ENCODE measurements at regions not wholly inside any gene's neighbourhood (a gene's known extent, or its start where the extent isn't known, plus 50 kb on each side); places are given as distances from the start of the nearest gene placed in this dataset.
"Not testable (repeated sequence)": the region's sequence is repeated elsewhere in the genome, so short reads cannot be mapped to it uniquely, and the experiment has no call there.

- Histone ChIP-seq H3K9ac (ENCODE audit: low read depth, low read length, poor library complexity, severe bottlenecking) (no peak overlapping the region), H3K79me2 (ENCODE audit: insufficient read depth, low read length) (no peaks in the 10 kb centered on the region), H4K20me1 (ENCODE audit: insufficient read depth, low read length, poor library complexity, severe bottlenecking) (no peaks in the 10 kb centered on the region), H3K9me2 (replicated peaks; ENCODE audit: low read depth, low read length) (no peaks in the 10 kb centered on the region), H3K36me3 (ENCODE audit: insufficient read depth, low read length) (no peaks in the 10 kb centered on the region), H3K4me1 (ENCODE audit: insufficient read depth, low read length, poor library complexity, severe bottlenecking) (no peaks in the 10 kb centered on the region), H3K27me3 (ENCODE audit: insufficient read depth, low read length, poor library complexity, severe bottlenecking) (no peaks in the 10 kb centered on the region), H2AFZ (ENCODE audit: low read length) (no peak overlapping the region), H3F3A (ENCODE audit: low read depth) (no peaks in the 10 kb centered on the region), H3K4me3 (ENCODE audit: low read length, poor library complexity, severe bottlenecking) (no peak overlapping the region), H3K9me3 (ENCODE audit: insufficient read depth, low read depth, low read length) (no peaks in the 10 kb centered on the region), H3K4me2 (ENCODE audit: low read depth, low read length, poor library complexity, severe bottlenecking) (no peak overlapping the region)
- TF ChIP-seq EZH2phosphoT487 (IDR thresholded peaks at IDR 0.05; ENCODE audit: borderline replicate concordance) = no peak
- no peak for TF ChIP-seq CTCF (conservative IDR thresholded peaks at IDR 0.05; ENCODE audit: low read length)
Observed at GRCh38 chr7:68978710-68979109, 619.6 kb upstream of the AUTS2 start.

GRCh38 chr7:68980011-68980410 lies 618.3 kb upstream of the AUTS2 start:
- H3K27me3 ChIP-seq (ENCODE audit: insufficient read depth, low read length, poor library complexity, severe bottlenecking) = no peaks in the 10 kb centered on the region
- H4K20me1 ChIP-seq (ENCODE audit: insufficient read depth, low read length, poor library complexity, severe bottlenecking) = no peaks in the 10 kb centered on the region
- H3F3A ChIP-seq (ENCODE audit: low read depth) = no peaks in the 10 kb centered on the region
- no peaks in the 10 kb centered on the region for H3K79me2 ChIP-seq (ENCODE audit: insufficient read depth, low read length)
- no peak overlapping the region for H3K4me3 ChIP-seq (ENCODE audit: low read length, poor library complexity, severe bottlenecking)
- H3K4me1 ChIP-seq (ENCODE audit: insufficient read depth, low read length, poor library complexity, severe bottlenecking) = no peaks in the 10 kb centered on the region
- H3K4me2 ChIP-seq (ENCODE audit: low read depth, low read length, poor library complexity, severe bottlenecking) = no peak overlapping the region
- H3K9me2 ChIP-seq (replicated peaks; ENCODE audit: low read depth, low read length) = no peaks in the 10 kb centered on the region
- no peaks in the 10 kb centered on the region for H3K36me3 ChIP-seq (ENCODE audit: insufficient read depth, low read length)
- TF ChIP-seq CTCF (conservative IDR thresholded peaks at IDR 0.05; ENCODE audit: low read length) (no peak), EZH2phosphoT487 (IDR thresholded peaks at IDR 0.05; ENCODE audit: borderline replicate concordance) (no peak)
- H3K9ac ChIP-seq (ENCODE audit: low read depth, low read length, poor library complexity, severe bottlenecking) = no peak overlapping the region
- no peak overlapping the region for H2AFZ ChIP-seq (ENCODE audit: low read length)
- no peaks in the 10 kb centered on the region for H3K9me3 ChIP-seq (ENCODE audit: insufficient read depth, low read depth, low read length)

- not testable (repeated sequence) for H4K20me1 ChIP-seq (ENCODE audit: insufficient read depth, low read length, poor library complexity, severe bottlenecking); H3K79me2 ChIP-seq (ENCODE audit: insufficient read depth, low read length); H2AFZ ChIP-seq (ENCODE audit: low read length); H3K9me3 ChIP-seq (ENCODE audit: insufficient read depth, low read depth, low read length); H3K4me1 ChIP-seq (ENCODE audit: insufficient read depth, low read length, poor library complexity, severe bottlenecking); H3K9me2 ChIP-seq (replicated peaks; ENCODE audit: low read depth, low read length); H3F3A ChIP-seq (ENCODE audit: low read depth); H3K9ac ChIP-seq (ENCODE audit: low read depth, low read length, poor library complexity, severe bottlenecking); H3K27me3 ChIP-seq (ENCODE audit: insufficient read depth, low read length, poor library complexity, severe bottlenecking); H3K36me3 ChIP-seq (ENCODE audit: insufficient read depth, low read length); H3K4me3 ChIP-seq (ENCODE audit: low read length, poor library complexity, severe bottlenecking); H3K4me2 ChIP-seq (ENCODE audit: low read depth, low read length, poor library complexity, severe bottlenecking)
Observed at GRCh38 chr7:68980432-68980831, 617.8 kb upstream of the AUTS2 start.

GRCh38 chr7:68984306-68984705 lies 614.0 kb upstream of the AUTS2 start:
- Histone ChIP-seq H3K4me1 (ENCODE audit: insufficient read depth, low read length, poor library complexity, severe bottlenecking) (no peaks in the 10 kb centered on the region), H2AFZ (ENCODE audit: low read length) (no peak overlapping the region), H3K27me3 (ENCODE audit: insufficient read depth, low read length, poor library complexity, severe bottlenecking) (no peaks in the 10 kb centered on the region), H3K4me3 (ENCODE audit: low read length, poor library complexity, severe bottlenecking) (no peak overlapping the region), H3K9me2 (replicated peaks; ENCODE audit: low read depth, low read length) (no peaks in the 10 kb centered on the region), H3F3A (ENCODE audit: low read depth) (no peaks in the 10 kb centered on the region), H4K20me1 (ENCODE audit: insufficient read depth, low read length, poor library complexity, severe bottlenecking) (no peaks in the 10 kb centered on the region), H3K79me2 (ENCODE audit: insufficient read depth, low read length) (no peaks in the 10 kb centered on the region), H3K9me3 (ENCODE audit: insufficient read depth, low read depth, low read length) (no peaks in the 10 kb centered on the region), H3K4me2 (ENCODE audit: low read depth, low read length, poor library complexity, severe bottlenecking) (no peak overlapping the region), H3K36me3 (ENCODE audit: insufficient read depth, low read length) (no peaks in the 10 kb centered on the region), H3K9ac (ENCODE audit: low read depth, low read length, poor library complexity, severe bottlenecking) (no peak overlapping the region)
- TF ChIP-seq EZH2phosphoT487 (IDR thresholded peaks at IDR 0.05; ENCODE audit: borderline replicate concordance) = no peak
- TF ChIP-seq CTCF (conservative IDR thresholded peaks at IDR 0.05; ENCODE audit: low read length) = no peak
